Stimulated activated CD4-positive, alpha-beta T cell treated with anti-CD3 and anti-CD28 coated beads, Interleukin-1b, Interleukin-23, amount 100 ng/mL, for 48 hours (primary cell): ENCODE measurements at regions not wholly inside any gene's neighbourhood (a gene's known extent, or its start where the extent isn't known, plus 50 kb on each side); places are given as distances from the start of the nearest gene placed in this dataset.
A peak's percentile ranks its signal among the peaks of the same experiment; 100 is the strongest.

ENCODE experiments used
- DNase-seq: peaks from one replicate; pipeline ENCODE4 v3.0.0-alpha.2; 2020

DNA sequence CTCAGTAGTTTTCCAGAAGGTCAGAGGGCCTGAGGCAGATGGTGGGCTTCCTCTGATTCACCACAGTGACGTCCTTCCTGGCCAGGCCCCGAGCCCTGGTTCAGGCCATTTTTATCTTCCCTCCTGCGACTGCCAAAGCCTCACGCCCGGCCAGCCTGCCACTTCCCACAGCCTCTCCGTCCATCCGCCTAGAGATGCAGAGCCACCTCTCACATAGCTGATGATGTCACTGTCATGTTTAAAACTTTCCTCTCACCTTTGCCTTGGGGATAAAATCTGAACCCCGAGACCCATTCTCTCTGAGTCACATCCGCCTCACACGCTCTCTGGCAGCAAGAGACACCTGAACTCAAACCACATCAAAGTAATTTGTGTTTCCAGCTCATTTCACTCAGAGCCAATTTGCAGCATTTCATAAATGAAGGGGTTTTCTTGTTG, 175.3 kb downstream of the QDPR start:
- peak; percentile 85 for DNase-seq

DNA sequence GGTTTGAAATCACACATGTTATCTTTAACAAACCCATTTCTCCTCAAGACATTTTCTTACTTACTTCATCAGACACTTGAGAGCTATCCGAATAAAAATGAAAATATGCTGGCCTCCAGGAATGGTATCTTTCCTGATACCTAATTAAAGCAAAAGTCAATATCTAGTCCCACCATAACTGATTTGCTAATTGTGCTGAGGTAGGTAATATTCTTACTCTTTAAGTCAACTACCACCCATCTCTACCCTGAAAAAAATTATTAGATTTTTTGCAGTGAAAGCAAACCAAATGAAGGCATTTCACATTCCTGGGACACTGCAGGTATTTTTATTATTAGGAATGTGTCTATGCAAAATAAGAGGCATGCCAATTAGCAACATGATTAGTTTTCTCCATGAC, 175.8 kb downstream of the QDPR start:
- DNase-seq = no peak

DNA sequence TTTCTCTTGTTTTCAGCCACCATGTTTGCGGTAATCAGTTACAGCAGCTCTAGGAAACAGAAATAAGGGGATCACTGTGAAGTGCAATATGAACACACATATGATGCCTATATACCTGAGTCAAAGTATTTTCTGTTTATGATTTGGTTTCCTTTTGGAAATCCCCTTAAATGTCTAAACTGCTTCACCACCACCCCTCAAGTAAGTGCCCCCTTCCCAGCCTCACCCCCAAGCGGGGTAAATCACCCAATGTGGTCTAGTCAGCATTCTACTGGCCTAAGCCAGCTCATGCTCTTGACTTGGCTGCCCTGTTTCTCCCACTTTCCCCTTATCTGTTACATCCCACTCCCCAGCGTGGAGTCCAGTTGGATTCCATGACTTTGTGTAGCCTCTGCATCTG, 176.5 kb downstream of the QDPR start:
- peak; percentile 31 for DNase-seq

DNA sequence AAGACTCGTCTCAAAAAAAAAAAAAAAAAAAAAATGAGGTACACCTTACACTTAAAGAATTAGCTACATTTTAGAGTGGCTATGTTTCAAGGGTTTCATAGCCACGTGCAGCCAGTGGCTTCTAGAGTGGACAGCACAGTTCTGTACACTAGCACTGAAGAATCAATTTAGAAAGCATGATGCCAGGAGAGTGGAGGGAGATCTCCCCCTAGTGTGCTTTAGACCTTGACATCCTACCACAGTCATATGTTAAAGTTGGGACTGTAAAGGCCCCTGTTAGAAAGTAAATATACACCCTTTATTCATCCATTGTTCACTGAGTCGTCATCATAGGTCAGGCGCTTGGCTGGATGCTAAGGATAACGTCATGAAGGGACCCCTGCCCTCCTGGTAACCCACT, 179.4 kb downstream of the QDPR start:
- no peak for DNase-seq

DNA sequence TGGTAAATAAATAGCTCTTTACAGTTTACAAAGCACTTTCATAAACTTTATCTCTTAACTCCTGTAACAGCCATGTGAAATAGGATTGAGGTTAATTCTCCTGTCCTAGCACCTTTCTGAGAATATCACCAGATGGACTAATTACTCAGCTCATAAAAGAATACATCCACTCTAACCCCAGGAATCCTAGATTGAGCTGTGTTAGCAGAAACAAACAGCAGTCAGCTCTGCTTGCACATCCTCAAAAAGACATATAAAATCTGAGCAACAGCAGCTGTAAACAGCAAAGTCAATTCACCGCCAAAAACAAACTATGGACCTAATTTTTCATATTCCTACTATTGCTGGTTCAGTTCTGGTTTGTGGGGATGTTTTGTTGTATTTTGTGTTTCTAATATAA, 182.8 kb downstream of the QDPR start:
- no peak for DNase-seq

DNA sequence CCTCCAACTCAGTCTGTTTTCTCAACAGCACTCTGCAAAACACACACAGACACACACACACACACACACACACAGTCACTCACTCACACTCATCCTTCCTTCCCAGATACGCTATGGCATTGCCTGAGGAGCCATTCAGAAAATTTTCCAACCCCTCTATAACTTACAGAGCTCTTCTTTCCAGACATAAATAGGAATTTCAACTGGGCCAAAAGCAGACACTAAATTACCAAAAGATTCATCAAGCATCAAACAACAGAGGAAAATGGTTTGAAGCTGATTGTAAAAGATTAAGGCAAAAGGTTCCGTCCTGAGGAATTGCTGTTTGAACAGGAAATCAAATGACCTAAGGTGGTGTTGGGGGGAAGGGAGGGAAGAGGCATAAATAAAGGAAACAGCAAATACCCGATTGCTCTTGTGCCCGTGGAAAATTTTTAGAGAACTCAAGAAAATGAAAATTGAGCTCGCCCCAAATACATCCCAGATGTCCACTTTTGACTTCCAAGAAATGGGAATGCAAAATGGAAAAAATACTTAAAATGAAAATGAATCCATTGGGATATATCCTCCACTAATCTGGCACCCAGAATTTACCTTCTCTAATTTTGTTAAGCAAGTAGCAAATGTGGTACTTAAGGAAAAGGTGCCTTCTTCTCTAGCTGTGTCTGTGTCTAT, 183.6 kb downstream of the QDPR start:
- DNase-seq = no peak

DNA sequence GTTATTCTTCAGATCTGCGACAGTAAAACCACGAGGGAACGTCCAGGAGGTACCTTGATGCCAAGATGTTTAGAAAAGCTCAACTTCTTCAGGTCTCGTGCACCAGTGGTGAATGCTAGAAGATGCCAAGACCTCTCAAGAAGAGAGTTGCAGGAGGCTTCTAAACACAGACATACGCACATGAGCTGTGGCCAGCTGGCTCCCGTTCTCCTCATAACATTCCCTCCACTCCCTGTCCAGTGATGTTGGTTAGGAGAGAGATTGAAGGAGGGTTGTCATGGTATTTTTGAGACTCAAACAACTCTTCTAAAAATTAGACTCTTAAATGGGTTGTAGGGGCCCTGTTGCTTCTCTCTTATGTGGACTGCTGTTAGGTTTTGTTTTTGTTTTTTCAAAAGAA, 184.3 kb downstream of the QDPR start:
- DNase-seq = no peak

DNA sequence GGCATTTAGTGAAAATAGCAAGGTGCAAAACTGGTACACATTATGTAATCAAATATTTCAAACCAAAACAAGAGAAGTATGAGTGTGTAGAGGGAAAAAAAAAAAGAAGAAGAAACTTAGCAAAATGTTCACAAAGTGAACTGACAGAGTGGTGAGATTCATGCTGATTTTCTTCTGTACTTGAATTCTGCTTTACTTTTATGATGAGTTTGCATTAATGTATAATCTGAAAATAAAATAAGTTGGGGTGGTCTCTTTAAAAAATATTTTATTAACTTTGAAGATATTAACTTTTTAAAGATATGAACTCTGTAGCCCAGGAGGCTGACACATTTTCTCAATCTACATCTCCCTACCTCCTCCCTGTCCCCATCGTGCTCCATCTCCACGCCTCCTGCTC, 185.1 kb downstream of the QDPR start:
- DNase-seq = no peak

DNA sequence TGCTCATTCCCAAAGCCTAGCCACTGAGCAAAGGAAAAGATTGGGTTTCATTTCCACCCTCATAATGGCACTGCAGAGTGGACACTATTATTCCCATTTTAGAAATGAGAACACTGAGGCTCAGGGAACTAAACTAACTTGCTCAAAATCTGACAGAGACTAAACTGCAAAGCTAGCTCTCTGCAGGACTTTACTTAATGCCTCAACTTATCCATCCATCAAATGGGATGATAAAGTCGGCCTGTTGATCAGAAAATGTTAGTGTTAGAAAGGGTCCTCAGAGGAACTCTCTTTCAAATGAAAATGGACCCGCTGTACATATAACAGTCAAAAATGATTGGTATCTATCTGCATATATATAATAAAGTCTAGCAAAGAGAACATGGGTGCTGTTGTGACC, 186.8 kb downstream of the QDPR start:
- DNase-seq = no peak

DNA sequence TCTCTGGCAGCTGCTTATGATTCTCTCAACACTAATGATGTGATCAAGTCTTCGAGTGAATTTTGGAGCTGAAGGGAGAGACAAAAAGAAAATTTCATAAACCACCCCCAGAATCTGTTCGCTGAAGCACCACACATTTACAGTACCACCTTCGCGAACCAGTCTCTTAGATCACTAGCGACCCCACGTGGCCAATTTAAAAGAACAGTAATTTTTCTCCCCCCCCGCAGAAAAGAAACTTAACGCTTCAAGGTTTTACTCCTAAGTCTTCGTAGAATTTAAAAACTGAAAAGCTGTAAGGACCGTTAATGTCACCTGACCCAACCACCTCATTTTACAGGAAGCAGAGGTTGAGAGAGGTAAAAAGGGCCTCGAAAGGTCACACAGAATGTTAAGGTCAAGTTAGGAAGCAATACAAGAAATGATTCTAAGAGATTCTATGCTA, 187.5 kb downstream of the QDPR start:
- DNase-seq = peak; percentile 14

DNA sequence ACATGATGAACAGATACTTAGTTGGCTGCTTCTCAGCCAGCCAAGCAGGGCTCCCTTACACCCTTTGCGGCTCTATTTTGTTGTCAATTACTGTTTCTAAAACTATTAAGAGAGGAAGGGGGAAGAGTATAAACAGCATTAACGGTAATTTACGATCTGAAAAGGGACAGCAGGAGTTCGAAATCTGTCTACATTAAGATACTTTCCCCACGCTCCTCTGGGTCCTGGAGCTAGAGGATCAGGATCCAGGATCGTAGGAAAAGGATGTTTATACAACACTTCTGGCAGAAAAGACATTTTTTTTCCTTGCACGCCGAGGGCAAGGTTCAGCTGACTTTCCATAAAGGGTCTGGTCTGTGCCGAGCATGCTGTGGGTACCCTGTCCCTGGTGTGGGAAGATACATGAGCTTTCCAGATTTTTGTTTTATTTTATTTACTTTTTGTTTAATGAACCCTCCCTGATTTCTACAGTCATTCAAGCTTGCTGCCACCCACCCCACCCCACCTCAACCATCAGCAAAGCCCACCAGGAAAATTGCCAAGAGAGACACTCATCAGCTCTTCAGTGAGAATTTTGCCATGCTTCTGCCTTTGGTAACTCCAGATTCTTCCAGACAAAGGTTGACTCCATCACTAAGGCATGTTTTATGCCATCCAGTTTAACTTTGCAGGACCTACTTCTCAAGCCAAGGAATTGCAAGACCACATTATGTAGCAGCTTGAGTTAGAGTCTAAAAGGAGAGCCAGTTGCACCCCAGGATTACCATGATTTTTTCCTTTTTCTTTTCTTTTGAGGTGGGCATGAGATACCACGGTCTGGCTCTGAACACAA, 188.1 kb downstream of the QDPR start:
- no peak for DNase-seq

DNA sequence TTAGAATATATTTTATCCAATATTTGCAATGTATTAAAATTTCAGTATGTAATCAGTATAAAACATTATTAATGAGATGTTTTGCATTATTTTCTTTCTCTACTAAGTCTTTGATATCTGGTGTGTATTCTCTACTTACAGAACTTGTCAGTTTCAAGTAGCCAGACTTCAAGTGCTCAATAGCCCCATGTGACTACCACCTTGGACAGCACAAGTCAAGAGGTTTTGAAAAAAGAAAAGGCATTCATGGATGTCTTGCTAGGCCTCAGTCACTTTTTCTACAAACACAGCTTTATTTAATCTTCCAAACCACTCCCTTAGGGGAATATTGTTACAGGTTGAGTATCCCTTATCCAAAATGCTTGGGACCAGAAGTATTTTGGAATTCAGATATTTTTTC, 189.4 kb downstream of the QDPR start:
- no peak for DNase-seq

DNA sequence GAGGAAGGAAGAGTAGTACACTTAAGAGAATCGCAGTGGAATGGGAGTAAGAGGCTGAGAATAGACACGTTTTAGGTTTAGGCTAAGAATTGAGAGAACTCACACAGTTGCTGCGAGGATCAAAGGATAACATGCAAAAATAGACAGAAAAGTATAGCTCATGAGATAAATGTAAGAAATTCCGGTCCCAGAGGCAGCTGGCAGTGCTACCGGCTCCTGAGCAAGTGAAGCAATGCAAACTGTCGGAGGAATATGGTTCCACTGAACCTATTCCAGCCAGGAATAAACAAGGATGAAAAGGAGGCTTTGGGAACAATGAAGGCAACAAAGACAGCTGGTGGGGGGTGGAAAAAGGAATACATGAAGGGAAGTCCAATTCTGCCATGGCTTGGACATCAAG, 191.8 kb downstream of the QDPR start:
- DNase-seq = no peak

DNA sequence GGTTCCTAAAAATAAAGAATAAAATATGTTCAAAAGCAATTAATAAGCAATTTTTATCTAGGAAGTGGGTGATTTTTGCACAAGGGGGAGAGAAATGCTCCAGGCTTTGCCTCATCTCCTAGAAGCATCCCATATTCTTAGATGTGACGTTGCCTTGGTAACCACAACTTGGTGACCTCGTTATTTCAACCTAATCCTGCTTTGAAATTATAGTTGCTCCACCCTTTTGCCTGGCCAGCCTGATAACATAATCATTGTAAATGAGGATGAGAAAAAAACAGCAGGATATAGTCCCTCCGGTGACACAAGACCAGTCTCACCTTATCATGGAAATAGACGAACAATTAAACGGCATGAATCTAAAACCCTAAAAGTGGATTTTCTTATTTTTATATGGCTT, 194.4 kb downstream of the QDPR start:
- DNase-seq = no peak

DNA sequence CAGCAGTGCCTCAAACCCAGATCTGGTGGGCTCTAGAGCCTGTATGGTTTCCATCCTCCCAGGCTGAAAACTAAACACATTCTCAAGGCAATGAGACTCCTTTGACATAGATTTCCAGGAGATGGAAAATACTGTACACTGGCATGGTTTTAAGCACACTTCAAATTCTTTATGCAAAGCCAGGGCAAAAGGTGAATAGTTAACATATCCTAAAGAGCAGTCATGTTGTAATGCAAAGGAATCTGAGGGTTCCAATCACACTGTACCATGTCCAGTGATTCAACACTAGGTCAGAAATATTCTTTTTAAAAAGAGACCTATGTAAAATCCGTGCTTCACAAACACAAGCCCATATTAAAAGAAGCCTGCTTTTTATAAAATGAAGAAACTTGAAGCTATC, 195.3 kb downstream of the QDPR start:
- no peak for DNase-seq

DNA sequence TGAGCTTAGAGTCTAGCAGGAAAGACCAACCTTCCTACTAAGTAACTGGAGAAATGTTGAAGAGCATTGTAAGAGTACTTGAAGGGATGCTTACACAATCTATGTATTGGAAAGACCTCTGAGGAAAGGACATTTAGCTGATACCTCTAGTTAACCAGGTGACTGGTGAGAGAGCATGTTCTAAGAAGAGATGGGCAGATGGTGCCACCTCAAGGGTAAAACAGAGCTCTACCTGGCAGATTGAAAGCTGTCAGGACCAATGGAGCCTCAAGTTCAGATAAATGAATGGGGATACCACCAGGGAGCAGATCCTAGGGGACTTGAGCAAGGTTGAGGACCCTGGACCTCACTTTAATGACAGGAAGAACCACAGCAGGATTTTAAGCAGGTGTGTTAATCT, 196.4 kb downstream of the QDPR start:
- DNase-seq = no peak

DNA sequence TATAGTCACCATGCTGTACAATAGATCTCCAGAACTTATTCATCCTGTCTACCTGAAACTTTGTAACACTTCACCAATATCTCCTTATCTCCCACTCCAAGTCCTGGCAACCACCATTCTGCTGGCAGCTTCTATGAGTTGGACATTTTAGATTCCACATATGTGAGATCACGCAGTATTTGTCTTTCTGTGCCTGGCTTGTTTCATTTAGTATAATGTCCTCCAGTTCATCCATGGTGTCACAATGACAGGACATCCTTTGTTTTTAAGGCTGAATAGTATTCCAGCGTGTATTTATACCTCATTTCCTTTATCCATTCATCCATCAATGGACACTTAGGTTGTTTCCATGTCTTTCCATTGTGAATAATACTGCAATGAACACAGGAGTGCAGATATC, 198.7 kb downstream of the QDPR start:
- DNase-seq = no peak

DNA sequence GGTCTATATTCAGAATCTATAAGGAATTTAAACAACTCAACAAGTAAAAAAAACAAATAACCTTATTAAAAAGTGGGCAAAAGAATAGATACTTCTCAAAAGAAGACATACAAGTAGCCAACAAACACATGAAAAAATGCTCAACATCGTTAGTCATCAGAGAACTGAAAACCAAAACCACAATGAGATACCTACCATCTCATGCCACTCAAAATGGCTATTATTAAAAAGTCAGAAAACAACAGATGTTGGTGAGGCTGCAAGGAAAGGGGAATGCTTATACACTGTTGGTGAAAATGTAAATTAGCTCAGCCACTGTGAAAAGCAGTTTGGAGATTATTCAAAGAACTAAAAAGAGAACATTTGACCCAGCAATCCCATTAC, 201.6 kb downstream of the QDPR start:
- no peak for DNase-seq

DNA sequence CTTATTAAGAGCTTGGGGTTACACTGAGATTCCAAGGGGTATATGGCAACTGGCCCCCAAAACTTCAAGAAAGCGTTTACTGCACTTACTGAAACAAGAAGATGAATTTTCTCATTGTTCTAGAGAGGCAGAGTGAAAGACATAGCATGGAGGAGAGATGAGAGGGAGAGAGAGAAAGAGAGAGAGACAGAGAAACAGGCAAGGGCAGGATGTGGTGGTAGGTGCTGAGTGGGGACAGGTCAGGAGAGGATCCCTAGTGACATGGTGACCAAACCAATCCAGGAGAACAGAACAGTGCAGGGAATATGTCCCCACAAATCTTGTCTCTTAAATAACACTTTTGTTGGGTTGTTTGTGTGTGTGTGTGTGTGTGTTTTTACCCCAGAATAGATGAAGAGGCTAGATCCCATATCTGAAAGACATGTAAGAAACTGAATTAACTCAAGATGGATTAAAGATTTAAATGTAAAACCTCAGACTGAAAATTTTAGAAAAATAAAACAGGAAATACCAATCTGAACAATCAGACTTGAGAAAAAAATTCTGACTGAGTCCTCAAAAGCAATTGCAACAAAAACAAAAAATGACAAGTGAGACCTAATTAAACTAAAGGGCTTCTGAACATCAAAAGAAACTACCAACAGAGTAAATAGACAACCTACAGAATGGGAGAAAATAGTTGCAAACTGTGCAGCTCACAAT, 202.2 kb downstream of the QDPR start:
- no peak for DNase-seq

DNA sequence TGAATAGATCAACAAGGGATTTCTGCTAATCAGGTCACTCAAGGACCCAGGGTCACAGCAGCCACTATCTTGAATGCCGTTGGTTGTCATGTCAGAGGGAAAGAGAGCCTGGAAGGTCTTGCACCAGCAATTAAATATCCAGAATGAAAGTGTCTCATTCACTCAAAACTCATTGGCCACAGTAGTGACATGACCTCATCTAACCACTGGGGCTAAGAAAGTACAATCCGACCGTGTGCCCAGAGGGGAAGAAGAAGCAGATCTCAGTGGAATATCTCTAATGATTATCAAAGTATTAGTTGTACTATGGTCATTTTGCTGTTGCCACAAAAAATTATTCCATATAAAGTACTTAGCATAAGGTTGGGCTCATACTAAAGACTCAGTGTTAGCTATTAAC, 210.0 kb downstream of the QDPR start:
- no peak for DNase-seq

DNA sequence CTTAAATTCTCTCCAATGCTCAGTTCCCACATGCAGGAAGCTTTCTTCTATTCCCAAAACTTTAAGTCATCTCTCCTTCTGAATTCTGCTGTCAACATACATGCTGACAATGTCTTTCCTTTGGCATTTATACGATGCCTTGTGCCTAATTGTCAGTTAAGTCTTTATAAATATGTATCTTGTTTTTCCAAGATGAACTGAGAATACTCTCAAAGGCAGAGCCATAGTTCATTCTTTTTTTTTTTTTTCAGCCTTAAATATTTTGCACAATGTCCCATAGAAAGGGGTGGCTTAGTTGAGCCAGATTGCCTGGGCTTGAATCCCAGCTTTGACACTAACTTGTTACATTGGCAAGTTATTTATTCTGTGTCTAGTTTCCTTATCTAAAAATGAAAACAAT, 210.6 kb downstream of the QDPR start:
- no peak for DNase-seq

DNA sequence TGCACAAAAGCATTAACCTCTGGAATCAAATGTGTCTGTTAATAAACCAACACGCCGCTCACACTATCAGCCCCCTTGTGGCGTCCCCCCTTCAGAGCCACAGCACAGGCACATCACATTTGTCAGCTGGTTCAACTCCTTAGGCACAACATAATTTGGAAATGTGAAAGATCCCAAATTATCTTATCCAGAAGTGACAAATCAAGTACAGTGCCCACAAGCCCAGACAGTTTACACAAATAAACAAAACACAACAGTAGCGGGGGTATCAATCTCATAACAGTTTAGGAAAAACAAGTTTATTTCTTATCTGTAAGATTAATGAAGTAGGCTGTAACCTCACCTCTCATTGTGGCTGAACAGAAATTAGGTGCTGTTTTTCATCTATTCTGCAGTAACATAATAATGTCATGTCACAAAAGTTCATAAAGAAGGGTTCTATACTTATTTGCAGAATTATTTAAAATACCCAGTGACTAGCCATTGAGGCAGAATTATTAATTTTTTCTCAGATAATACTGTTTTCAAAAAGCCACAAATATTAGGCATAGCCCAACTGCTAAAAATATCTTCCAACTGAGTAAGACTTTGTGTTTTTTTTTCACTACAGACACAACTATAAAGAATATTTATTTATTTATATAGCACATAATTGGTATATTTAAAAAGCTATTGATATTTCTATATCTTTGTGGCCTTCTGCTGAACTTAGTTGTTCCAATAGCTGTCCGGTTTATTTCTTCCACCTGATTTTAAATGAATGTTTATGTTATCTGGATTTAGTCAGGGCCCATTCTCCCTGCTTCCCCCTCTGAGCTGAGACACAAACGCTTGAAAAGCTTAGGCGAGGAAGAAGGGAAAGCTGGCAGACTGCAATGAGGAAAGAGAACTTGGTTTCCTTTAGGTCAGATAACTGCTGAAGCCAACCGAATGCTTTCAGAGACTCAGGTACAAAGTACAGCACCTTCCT, 214.7 kb downstream of the QDPR start:
- DNase-seq = no peak

DNA sequence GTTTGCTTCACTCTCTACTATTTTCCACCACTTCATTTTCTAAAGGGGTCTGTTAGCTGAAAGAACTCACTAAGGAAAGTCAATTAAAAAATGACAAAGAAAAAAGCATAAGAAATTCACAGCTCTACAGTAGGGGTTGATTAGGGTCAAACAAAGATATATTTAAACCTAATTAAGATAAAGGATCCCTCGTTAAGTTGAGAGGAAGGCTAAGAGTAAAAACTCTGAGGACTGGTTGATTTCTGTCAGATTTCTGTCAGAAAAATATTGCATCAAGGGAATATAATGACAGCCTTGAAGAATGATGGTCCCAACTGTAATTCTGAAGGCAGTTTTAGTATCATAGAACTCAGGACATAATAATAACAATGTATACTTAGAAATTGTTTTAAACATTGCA, 218.0 kb downstream of the QDPR start:
- DNase-seq = no peak
